H1 (cell line): ENCODE measurements at regions not wholly inside any gene's neighbourhood (a gene's known extent, or its start where the extent isn't known, plus 50 kb on each side); places are given as distances from the start of the nearest gene placed in this dataset.

Source experiments
- CTCF ChIA-PET: fragments of 300-600 bp; sonication (Branson Sonifier 250); formaldehyde crosslinking; loops from one replicate; lab custom pipeline; 2021; ENCODE audit not compliant: partially characterized antibody; lab: Charles Lee
- POLR2A ChIA-PET: fragments of 300-600 bp; sonication (Branson Sonifier 250); formaldehyde crosslinking; loops from one replicate; lab custom pipeline; 2021; ENCODE audit warnings: inconsistent platforms; ENCODE audit not compliant: partially characterized antibody; lab: Charles Lee
- DNase-seq, 2 experiments: peaks; one replicate each; pipeline versions ENCODE4 v3.0.0 to v3.0.0-alpha.2; 2010 to 2022; ENCODE audit warnings: low spot score in 2 of 2, low read depth in 1 of 2, mixed read lengths in 1 of 2
- FAIRE-seq: peaks from 2 replicates; lab custom pipeline; 2011; peaks lifted over from hg19 to GRCh38; lab: Jason Lieb, UNC
- H2AFZ ChIP-seq: 2 replicates; pipeline ENCODE4 v1.8.1; 2012; ENCODE audit warnings: low read length, inconsistent platforms
- H2AK5ac ChIP-seq: 2 replicates; pipeline ENCODE4 v1.6.1; 2013; ENCODE audit warnings: low read depth, low read length
- H2BK120ac ChIP-seq: replicated peaks from 2 replicates; pipeline ENCODE3; 2013; ENCODE audit warnings: low read depth, low read length, inconsistent platforms
- H2BK12ac ChIP-seq: 2 replicates; pipeline ENCODE4 v1.6.1; 2013; ENCODE audit warnings: low read depth, low read length
- H2BK15ac ChIP-seq: 2 replicates; pipeline ENCODE4 v1.6.1; 2013; ENCODE audit warnings: low read length
- H2BK20ac ChIP-seq: 2 replicates; pipeline ENCODE4 v1.6.1; 2013; ENCODE audit warnings: low read length
- H2BK5ac ChIP-seq: 2 replicates; pipeline ENCODE4 v1.6.1; 2013; ENCODE audit warnings: low read depth, low read length
- H3K14ac ChIP-seq: 2 replicates; pipeline ENCODE4 v1.6.1; 2013; ENCODE audit warnings: inconsistent platforms; ENCODE audit not compliant: insufficient read length
- H3K18ac ChIP-seq: 2 replicates; pipeline ENCODE4 v1.6.1; 2013; ENCODE audit warnings: low read length; ENCODE audit errors: extremely low read depth
- H3K23ac ChIP-seq: 2 replicates; pipeline ENCODE4 v1.6.1; 2013; ENCODE audit warnings: inconsistent platforms; ENCODE audit not compliant: insufficient read length
- H3K23me2 ChIP-seq: 2 replicates; pipeline ENCODE4 v1.6.1; 2013; ENCODE audit warnings: low read depth, low read length
- H3K27ac ChIP-seq: 2 replicates; pipeline ENCODE4 v1.6.1; 2011; ENCODE audit warnings: low read depth, low read length, inconsistent platforms
- H3K27me3 ChIP-seq, 4 experiments: replicated peaks in 1 of 4; 1 replicate in 1 of 4; 2 replicates in 3 of 4; pipeline versions ENCODE4 v1.6.1 to v1.8.1; 2011 to 2013; ENCODE audit warnings: low read length in 3 of 4, mild to moderate bottlenecking in 3 of 4, inconsistent platforms in 2 of 4, mixed read lengths in 2 of 4, moderate library complexity in 1 of 4; ENCODE audit not compliant: control insufficient read depth in 3 of 4, insufficient read depth in 3 of 4; ENCODE audit errors: extremely low read depth in 1 of 4
- H3K36me3 ChIP-seq, 4 experiments: 2 replicates each; pipeline versions ENCODE4 v1.6.1 to v1.8.1; 2011 to 2013; ENCODE audit warnings: mild to moderate bottlenecking in 4 of 4, low read length in 3 of 4, moderate library complexity in 2 of 4, control low read depth in 1 of 4, inconsistent platforms in 1 of 4; ENCODE audit not compliant: insufficient read depth in 4 of 4, control insufficient read depth in 2 of 4
- H3K4ac ChIP-seq: replicated peaks from 2 replicates; pipeline ENCODE3; 2013; ENCODE audit warnings: low read length, low read depth, mixed read lengths, inconsistent platforms; ENCODE audit not compliant: insufficient read length
- H3K4me1 ChIP-seq, 4 experiments: replicated peaks in 1 of 4; 1 replicate in 1 of 4; 2 replicates in 3 of 4; pipeline versions ENCODE4 v1.6.1 to v1.8.1; 2011 to 2013; ENCODE audit warnings: low read length in 3 of 4, inconsistent platforms in 2 of 4, mixed read lengths in 1 of 4; ENCODE audit not compliant: insufficient read depth in 4 of 4, control insufficient read depth in 3 of 4
- H3K4me2 ChIP-seq, 2 experiments: 2 replicates each; pipeline versions ENCODE4 v1.6.1 to v1.8.1; 2011 to 2013; ENCODE audit warnings: low read depth in 2 of 2, low read length in 2 of 2, control low read depth in 1 of 2, inconsistent platforms in 1 of 2, mild to moderate bottlenecking in 1 of 2; ENCODE audit not compliant: insufficient read depth in 1 of 2
- H3K4me3 ChIP-seq, 4 experiments: fragments of 200-600, 300-600 bp in 1 of 4; sonication (generic), shearing (Covaris generic), sonication (Bioruptor Twin) in 1 of 4; 2 replicates each; pipeline versions ENCODE4 v1.5.1 to v1.8.1; 2011 to 2016; ENCODE audit warnings: low read length in 4 of 4, low read depth in 3 of 4, control low read depth in 2 of 4, inconsistent platforms in 2 of 4, mild to moderate bottlenecking in 2 of 4, mixed read lengths in 1 of 4, moderate library complexity in 1 of 4; ENCODE audit not compliant: insufficient read depth in 2 of 4; ENCODE audit errors: extremely low read depth in 1 of 4
- H3K56ac ChIP-seq: replicated peaks from 2 replicates; pipeline ENCODE3; 2013; ENCODE audit warnings: low read depth, mild to moderate bottlenecking, mixed read lengths, low read length, inconsistent platforms; ENCODE audit not compliant: insufficient read length
- H3K79me1 ChIP-seq: 2 replicates; pipeline ENCODE4 v1.6.1; 2013; ENCODE audit warnings: low read depth, low read length, control low read depth
- H3K79me2 ChIP-seq, 2 experiments: 2 replicates each; pipeline versions ENCODE4 v1.6.1 to v1.8.1; 2012 to 2013; ENCODE audit warnings: low read length in 2 of 2, mild to moderate bottlenecking in 2 of 2, inconsistent platforms in 1 of 2; ENCODE audit not compliant: insufficient read depth in 2 of 2, control insufficient read depth in 1 of 2
- H3K9ac ChIP-seq, 4 experiments: replicated peaks in 1 of 4; 1 replicate in 1 of 4; 2 replicates in 3 of 4; pipeline versions ENCODE4 v1.6.1 to v1.8.1; 2011 to 2013; ENCODE audit warnings: low read depth in 3 of 4, low read length in 3 of 4, control low read depth in 2 of 4, mild to moderate bottlenecking in 2 of 4, moderate library complexity in 2 of 4, inconsistent platforms in 1 of 4; ENCODE audit errors: extremely low read depth in 1 of 4
- H3K9me3 ChIP-seq, 2 experiments: 2 replicates each; pipeline versions ENCODE4 v1.6.1 to v1.8.1; 2012 to 2013; ENCODE audit warnings: mild to moderate bottlenecking in 2 of 2, moderate library complexity in 2 of 2, control low read depth in 1 of 2, inconsistent platforms in 1 of 2, low read depth in 1 of 2, low read length in 1 of 2, mixed read lengths in 1 of 2; ENCODE audit not compliant: insufficient read depth in 2 of 2
- H4K20me1 ChIP-seq, 2 experiments: replicated peaks in 1 of 2; 2 replicates each; pipeline versions ENCODE3 to v1.8.1; 2011 to 2013; ENCODE audit warnings: inconsistent platforms in 2 of 2, low read length in 2 of 2, mild to moderate bottlenecking in 1 of 2; ENCODE audit not compliant: insufficient read depth in 2 of 2, control insufficient read depth in 1 of 2
- H4K5ac ChIP-seq: 2 replicates; pipeline ENCODE4 v1.6.1; 2013; ENCODE audit warnings: low read length, low read depth, mixed read lengths, inconsistent platforms; ENCODE audit not compliant: insufficient read length
- H4K8ac ChIP-seq: 2 replicates; pipeline ENCODE4 v1.8.0; 2013; ENCODE audit warnings: mild to moderate bottlenecking, moderate library complexity, low read length, inconsistent platforms; ENCODE audit not compliant: insufficient read depth; ENCODE audit errors: extremely low read depth
- H4K91ac ChIP-seq: replicated peaks from 2 replicates; pipeline ENCODE3; 2013; ENCODE audit warnings: low read length, mixed read lengths, inconsistent platforms; ENCODE audit not compliant: insufficient read length
- BACH1 ChIP-seq: IDR thresholded peaks from 2 replicates; pipeline ENCODE4 v1.6.1; 2012; ENCODE audit warnings: low read length, improper control_type of control experiment
- CHD1 ChIP-seq: IDR thresholded peaks from 2 replicates; pipeline ENCODE4 v1.6.1; 2012; ENCODE audit warnings: low read depth, low read length, improper control_type of control experiment
- EZH2 ChIP-seq: fragments of 200-600 bp; sonication (generic); IDR thresholded peaks from 2 replicates; pipeline ENCODE4 v1.7.1; 2012; ENCODE audit warnings: low read depth, mild to moderate bottlenecking, moderate library complexity, low read length, inconsistent platforms; ENCODE audit not compliant: severe bottlenecking
- GTF2F1 ChIP-seq: IDR thresholded peaks from 2 replicates; pipeline ENCODE4 v1.6.1; 2012; ENCODE audit warnings: low read depth, low read length, improper control_type of control experiment, borderline replicate concordance
- KDM1A ChIP-seq: fragments of 200-600, 300-600 bp; sonication (generic); IDR thresholded peaks from 2 replicates; pipeline ENCODE4 v1.7.1; 2016; ENCODE audit warnings: mild to moderate bottlenecking, low read length, borderline replicate concordance
- NRF1 ChIP-seq: IDR thresholded peaks from 2 replicates; pipeline ENCODE4 v1.6.1; 2011; ENCODE audit warnings: mild to moderate bottlenecking, low read depth, low read length, improper control_type of control experiment
- POU5F1 ChIP-seq: IDR thresholded peaks from 2 replicates; pipeline ENCODE4 v1.6.1; 2011; ENCODE audit warnings: low read depth, mild to moderate bottlenecking, low read length, moderate library complexity
- RAD21 ChIP-seq, 2 experiments: IDR thresholded peaks in 1 of 2; conservative IDR thresholded peaks in 1 of 2; 2 replicates each; pipeline ENCODE4 v1.6.1; 2011; ENCODE audit warnings: low read depth in 2 of 2, low read length in 2 of 2, improper control_type of control experiment in 1 of 2, inconsistent platforms in 1 of 2, mild to moderate bottlenecking in 1 of 2, moderate library complexity in 1 of 2
- RFX5 ChIP-seq: IDR thresholded peaks from 2 replicates; pipeline ENCODE4 v1.6.1; 2011; ENCODE audit warnings: low read depth, low read length, improper control_type of control experiment, borderline replicate concordance
- SIN3A ChIP-seq, 2 experiments: IDR thresholded peaks in 1 of 2; conservative IDR thresholded peaks in 1 of 2; 2 replicates each; pipeline ENCODE4 v1.6.1; 2011 to 2012; ENCODE audit warnings: low read length in 2 of 2, improper control_type of control experiment in 1 of 2, low read depth in 1 of 2, mild to moderate bottlenecking in 1 of 2
- TAF1 ChIP-seq: IDR thresholded peaks from 2 replicates; pipeline ENCODE4 v1.6.1; 2011; ENCODE audit warnings: mild to moderate bottlenecking, low read depth, low read length

DNA sequence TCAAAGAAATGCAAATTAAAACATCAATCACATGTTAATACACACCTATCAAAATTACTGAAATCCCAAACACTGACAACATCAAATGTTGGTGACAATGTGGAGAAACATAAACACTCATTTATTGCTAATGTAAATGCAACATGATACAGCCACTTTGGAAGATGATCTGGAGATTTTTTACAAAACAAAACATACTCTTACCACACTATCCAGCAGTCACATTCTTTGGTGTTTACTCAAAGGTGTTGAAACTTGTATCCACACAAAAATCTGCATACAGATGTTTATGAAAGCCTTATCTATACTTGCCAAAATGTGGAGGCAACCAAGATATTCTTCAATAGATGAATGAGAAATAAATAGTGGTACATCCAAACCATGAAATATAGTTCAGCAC lies 1219.5 kb upstream of the PCDH20 start:
- Histone ChIP-seq H2BK15ac (no peak overlapping the region), H2AK5ac (no peak overlapping the region), H3K18ac (no peak overlapping the region), H2BK5ac (no peak overlapping the region), H2BK120ac (no peak overlapping the region), H3K79me1 (no peaks in the 10 kb centered on the region), H3K9ac (no peak overlapping the region), H4K5ac (no peak overlapping the region), H3K9me3 (no peaks in the 10 kb centered on the region), H4K20me1 (no peaks in the 10 kb centered on the region), H3K36me3 (no peaks in the 10 kb centered on the region), H2BK20ac (no peak overlapping the region), H4K8ac (no peak overlapping the region), H3K79me2 (no peaks in the 10 kb centered on the region), H4K91ac (no peak overlapping the region), H3K4me2 (no peak overlapping the region), H2AFZ (no peak overlapping the region), H3K4ac (no peak overlapping the region), H3K27me3 (no peaks in the 10 kb centered on the region), H3K4me1 (no peaks in the 10 kb centered on the region), H3K14ac (no peak overlapping the region), H3K4me3 (no peak overlapping the region), H3K56ac (no peak overlapping the region), H3K23me2 (no peaks in the 10 kb centered on the region), H3K27ac (no peak overlapping the region), H2BK12ac (no peak overlapping the region), H3K23ac (no peak overlapping the region)
- POLR2A ChIA-PET, result no interaction called here
- CTCF ChIA-PET, result no interaction called here
- FAIRE-seq (no peak), DNase-seq (no peak)
- TF ChIP-seq TAF1 (no peak), NRF1 (no peak), KDM1A (no peak), RFX5 (no peak), EZH2 (no peak), GTF2F1 (no peak), SIN3A (conservative IDR thresholded peaks at IDR 0.05 in 1 of 2, IDR thresholded peaks at IDR 0.05 in 1 of 2; ENCODE audit: low read depth in 1 of 2, low read length in 2 of 2) (no peak), POU5F1 (no peak), CHD1 (no peak), BACH1 (no peak), RAD21 (IDR thresholded peaks at IDR 0.05 in 1 of 2, conservative IDR thresholded peaks at IDR 0.05 in 1 of 2; ENCODE audit: low read depth in 2 of 2, low read length in 2 of 2) (no peak)
